WI38 (cell line): ENCODE measurements at regions not wholly inside any gene's neighbourhood (a gene's known extent, or its start where the extent isn't known, plus 50 kb on each side); places are given as distances from the start of the nearest gene placed in this dataset.
A peak's percentile ranks its signal among the peaks of the same experiment; 100 is the strongest.
"Not testable (repeated sequence)": the region's sequence is repeated elsewhere in the genome, so short reads cannot be mapped to it uniquely, and the experiment has no call there.

Source experiments
- H3K4me3 ChIP-seq: 2 replicates; pipeline ENCODE4 v1.5.1; 2011; ENCODE audit warnings: low read depth, mild to moderate bottlenecking, control low read depth, low read length
- CTCF ChIP-seq: IDR thresholded peaks from 2 replicates; pipeline ENCODE4 v1.5.1; 2012; ENCODE audit warnings: low read depth, mild to moderate bottlenecking, control low read depth, low read length

- TF ChIP-seq CTCF = no peak
- no peak overlapping the region for H3K4me3 ChIP-seq
Measured at GRCh38 chr16:51985126-51985525, 561.8 kb downstream of the TOX3 start.

DNA sequence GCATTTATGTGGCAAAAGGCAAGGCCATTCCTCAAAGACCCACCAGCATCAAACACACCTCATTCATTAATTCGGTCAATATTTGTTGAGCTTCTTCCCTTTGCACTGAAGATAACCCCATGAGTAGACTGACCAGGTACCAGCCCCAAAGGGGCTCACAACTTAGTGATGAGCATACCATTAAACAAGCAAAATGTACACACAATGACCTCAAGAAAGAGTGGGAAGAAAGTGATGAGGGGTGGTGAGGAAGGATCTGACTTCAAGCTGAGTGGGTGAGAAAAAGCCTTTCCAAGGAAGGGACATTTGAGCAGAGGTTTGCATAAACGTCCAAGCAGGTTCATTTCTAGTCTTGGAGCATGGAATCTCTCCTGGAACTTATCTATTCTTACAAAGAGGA lies 562.5 kb downstream of the TOX3 start:
- no peak overlapping the region for H3K4me3 ChIP-seq
- no peak for TF ChIP-seq CTCF

GRCh38 chr16:51982715-51983680 lies 563.9 kb downstream of the TOX3 start:
- no peak overlapping the region for H3K4me3 ChIP-seq
- peak; percentile 44; the same call in 1 of the 2 replicates for TF ChIP-seq CTCF

DNA sequence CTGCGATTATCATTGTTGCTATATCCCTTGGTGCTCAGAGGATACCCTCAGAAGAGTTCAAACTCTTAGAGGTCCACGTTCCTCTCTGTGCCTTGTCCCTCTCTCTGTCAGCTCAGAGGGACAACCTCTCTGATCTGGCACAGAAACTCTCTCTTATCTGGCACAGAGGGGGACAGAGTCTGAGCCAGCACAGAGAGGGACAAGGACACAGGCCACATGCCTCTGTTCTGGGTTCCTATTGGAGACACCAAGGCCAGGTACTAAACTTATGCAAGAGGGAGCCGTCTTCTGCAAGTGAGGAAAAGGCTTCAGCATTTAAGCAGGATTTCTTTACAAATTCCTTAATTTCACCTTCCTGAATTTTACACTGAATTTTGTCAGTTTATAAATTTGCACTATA lies 565.2 kb downstream of the TOX3 start:
- no peak overlapping the region for H3K4me3 ChIP-seq
- TF ChIP-seq CTCF = no peak

DNA sequence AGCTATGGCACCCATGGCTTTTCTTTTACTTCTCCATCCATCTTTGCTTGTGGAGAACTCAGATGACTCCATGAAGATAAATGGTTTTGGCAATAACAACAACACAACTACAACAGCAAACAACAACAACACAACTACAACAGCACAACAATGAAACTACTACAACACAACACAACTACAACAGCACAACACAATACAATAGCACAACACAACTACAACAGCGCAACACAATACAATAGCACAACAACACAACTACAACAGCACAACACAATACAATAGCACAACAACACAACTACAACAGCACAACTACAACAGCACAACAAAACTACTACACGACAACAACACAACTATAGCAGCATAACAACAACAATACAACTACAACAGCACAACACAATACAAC lies 569.4 kb downstream of the TOX3 start:
- H3K4me3 ChIP-seq = not testable (repeated sequence)

DNA sequence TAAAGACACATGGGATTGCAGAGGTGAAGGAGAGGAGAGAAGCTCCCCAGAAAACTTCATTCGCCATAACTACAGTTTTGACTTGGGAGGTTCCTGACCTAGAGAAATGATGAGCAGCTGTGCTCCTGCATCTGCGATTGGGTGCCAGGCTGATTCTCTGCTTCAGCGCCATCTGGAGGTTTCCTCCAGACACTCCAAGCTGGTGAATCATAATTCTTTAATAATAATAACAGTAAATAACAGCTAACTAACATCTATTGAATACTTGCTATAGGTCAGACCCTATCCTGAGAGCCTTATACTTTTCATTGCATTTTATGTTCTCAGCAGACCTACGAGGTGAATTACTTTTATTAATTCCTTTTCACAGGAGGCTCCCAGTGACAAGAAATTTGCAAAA lies 575.8 kb downstream of the TOX3 start:
- peak; percentile 15; the same call in 1 of the 2 replicates for TF ChIP-seq CTCF
- H3K4me3 ChIP-seq = no peak overlapping the region

GRCh38 chr16:51968749-51969148 lies 578.2 kb downstream of the TOX3 start:
- no peak overlapping the region for H3K4me3 ChIP-seq
- TF ChIP-seq CTCF = no peak
